ENCODE measurements at regions not wholly inside any gene's neighbourhood (a gene's known extent, or its start where the extent isn't known, plus 50 kb on each side); places are given as distances from the start of the nearest gene placed in this dataset.

GRCh38 chr1:13976485-13976884, 276.5 kb downstream of the PRDM2 start:
- DNase-seq, result no peak

GRCh38 chr1:13981142-13981541, 281.2 kb downstream of the PRDM2 start:
- DNase-seq, result no peak

GRCh38 chr1:13983393-13983792, 283.4 kb downstream of the PRDM2 start:
- no peak for DNase-seq

GRCh38 chr1:13990939-13991338, 291.0 kb downstream of the PRDM2 start:
- no peak for DNase-seq

- DNase-seq, result no peak
Measured at GRCh38 chr1:13992489-13993285, 292.7 kb downstream of the PRDM2 start.

GRCh38 chr1:13994386-13994785, 294.4 kb downstream of the PRDM2 start:
- DNase-seq, result no peak

GRCh38 chr1:13996334-13996733, 296.3 kb downstream of the PRDM2 start:
- DNase-seq, result no peak

GRCh38 chr1:14003552-14003951, 303.6 kb downstream of the PRDM2 start:
- no peak for DNase-seq

- no peak for DNase-seq
Measured at GRCh38 chr1:14009582-14009981, 309.6 kb downstream of the PRDM2 start.

- no peak for DNase-seq
Measured at GRCh38 chr1:14010476-14010875, 310.5 kb downstream of the PRDM2 start.

- DNase-seq, result no peak
Measured at GRCh38 chr1:14011132-14011531, 311.1 kb downstream of the PRDM2 start.

GRCh38 chr1:14011888-14012287, 311.9 kb downstream of the PRDM2 start:
- DNase-seq, result no peak

GRCh38 chr1:14014929-14015328, 314.9 kb downstream of the PRDM2 start:
- no peak for DNase-seq

- no peak for DNase-seq
Measured at GRCh38 chr1:14015917-14016316, 315.9 kb downstream of the PRDM2 start.

GRCh38 chr1:14017531-14017961, 317.6 kb downstream of the PRDM2 start:
- DNase-seq, result no peak

- no peak for DNase-seq
Measured at GRCh38 chr1:14019461-14019860, 319.5 kb downstream of the PRDM2 start.

- DNase-seq, result no peak
Measured at GRCh38 chr1:14020006-14020405, 320.0 kb downstream of the PRDM2 start.

GRCh38 chr1:14027099-14027498, 327.1 kb downstream of the PRDM2 start:
- no peak for DNase-seq

- no peak for DNase-seq
Measured at GRCh38 chr1:14031461-14031860, 331.5 kb downstream of the PRDM2 start.

GRCh38 chr1:14034506-14034905, 334.5 kb downstream of the PRDM2 start:
- DNase-seq, result no peak

- DNase-seq, result no peak
Measured at GRCh38 chr1:14037101-14037847, 337.3 kb downstream of the PRDM2 start.

GRCh38 chr1:14039582-14040430, 339.8 kb downstream of the PRDM2 start:
- no peak for DNase-seq

- DNase-seq, result no peak
Measured at GRCh38 chr1:14049965-14050364, 350.0 kb downstream of the PRDM2 start.
